ENCODE measurements at regions not wholly inside any gene's neighbourhood (a gene's known extent, or its start where the extent isn't known, plus 50 kb on each side); places are given as distances from the start of the nearest gene placed in this dataset.

DNA sequence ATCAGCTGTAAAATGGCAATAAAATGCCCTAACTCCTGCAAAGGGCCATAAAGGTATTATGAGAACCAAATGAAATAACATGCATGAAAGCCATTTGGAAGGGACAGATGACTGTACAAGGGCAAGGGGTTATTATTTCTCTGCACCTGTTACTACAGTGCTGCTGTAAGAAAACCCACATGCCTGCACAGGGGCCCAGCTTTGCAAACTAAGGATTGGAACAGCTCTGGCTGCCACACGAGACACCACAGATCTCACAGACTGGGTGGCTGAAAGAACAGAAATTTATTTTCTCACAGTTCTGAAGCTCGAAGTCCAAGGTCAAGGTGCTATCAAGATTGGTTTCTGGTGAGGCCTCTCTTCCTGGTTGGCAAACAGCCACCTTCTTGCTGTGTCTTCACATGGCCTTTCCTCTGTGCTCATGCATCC lies 409.0 kb upstream of the NRP1 start:
- no peak for DNase-seq (ENCODE audit: insufficient read length, low spot score, missing footprints)
- H3K36me3 ChIP-seq (ENCODE audit: insufficient read depth, low read length), result no peaks in the 10 kb centered on the region
- no peaks in the 10 kb centered on the region for H3K4me1 ChIP-seq (ENCODE audit: insufficient read depth, low read length)
- no peak overlapping the region for H3K27ac ChIP-seq (ENCODE audit: low read depth, low read length)
- no peak for TF ChIP-seq CTCF (IDR thresholded peaks at IDR 0.05; ENCODE audit: extremely low read depth, low read depth, low read length)
- no peaks in the 10 kb centered on the region for H3K9me3 ChIP-seq (ENCODE audit: low read depth, low read length)
- no peaks in the 10 kb centered on the region for H3K27me3 ChIP-seq (ENCODE audit: insufficient read depth, low read length)
- H4K20me1 ChIP-seq (ENCODE audit: insufficient read depth, low read length), result no peaks in the 10 kb centered on the region
- no peak overlapping the region for H2AFZ ChIP-seq (ENCODE audit: low read length)
- H3K4me3 ChIP-seq (ENCODE audit: insufficient read depth, low read length), result no peak overlapping the region
- H3K4me2 ChIP-seq (ENCODE audit: insufficient read depth, low read length), result no peak overlapping the region
- H3K79me2 ChIP-seq (ENCODE audit: insufficient read depth, low read length), result no peaks in the 10 kb centered on the region

DNA sequence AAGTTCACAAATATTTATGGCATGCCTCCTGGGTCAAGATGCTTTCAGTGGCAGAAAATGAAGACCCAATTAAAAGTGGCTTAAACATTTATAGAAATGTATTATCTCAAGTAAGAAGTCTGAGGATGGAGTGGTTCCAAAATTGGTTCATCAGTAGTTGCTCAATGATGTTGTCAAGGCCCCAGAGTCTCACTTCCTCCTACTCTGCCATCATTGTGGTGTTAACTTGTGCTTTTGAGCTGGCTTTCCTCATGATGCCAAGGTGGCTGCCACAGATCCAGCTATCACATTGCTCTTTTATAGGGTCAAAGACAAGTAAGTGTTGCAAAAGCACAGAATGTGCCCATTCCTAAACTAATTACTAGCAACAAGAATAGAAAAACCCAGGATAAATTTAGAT lies 404.6 kb upstream of the NRP1 start:
- Histone ChIP-seq H3K79me2 (ENCODE audit: insufficient read depth, low read length) (no peaks in the 10 kb centered on the region), H3K4me3 (ENCODE audit: insufficient read depth, low read length) (no peak overlapping the region), H3K27ac (ENCODE audit: low read depth, low read length) (no peak overlapping the region), H2AFZ (ENCODE audit: low read length) (no peak overlapping the region), H3K9me3 (ENCODE audit: low read depth, low read length) (no peaks in the 10 kb centered on the region), H3K4me2 (ENCODE audit: insufficient read depth, low read length) (no peak overlapping the region), H4K20me1 (ENCODE audit: insufficient read depth, low read length) (no peaks in the 10 kb centered on the region), H3K27me3 (ENCODE audit: insufficient read depth, low read length) (no peaks in the 10 kb centered on the region), H3K4me1 (ENCODE audit: insufficient read depth, low read length) (peaks cover 7% of the 10 kb centered on the region), H3K36me3 (ENCODE audit: insufficient read depth, low read length) (no peaks in the 10 kb centered on the region)
- TF ChIP-seq CTCF (IDR thresholded peaks at IDR 0.05; ENCODE audit: extremely low read depth, low read depth, low read length), result no peak
- no peak for DNase-seq (ENCODE audit: insufficient read length, low spot score, missing footprints)

DNA sequence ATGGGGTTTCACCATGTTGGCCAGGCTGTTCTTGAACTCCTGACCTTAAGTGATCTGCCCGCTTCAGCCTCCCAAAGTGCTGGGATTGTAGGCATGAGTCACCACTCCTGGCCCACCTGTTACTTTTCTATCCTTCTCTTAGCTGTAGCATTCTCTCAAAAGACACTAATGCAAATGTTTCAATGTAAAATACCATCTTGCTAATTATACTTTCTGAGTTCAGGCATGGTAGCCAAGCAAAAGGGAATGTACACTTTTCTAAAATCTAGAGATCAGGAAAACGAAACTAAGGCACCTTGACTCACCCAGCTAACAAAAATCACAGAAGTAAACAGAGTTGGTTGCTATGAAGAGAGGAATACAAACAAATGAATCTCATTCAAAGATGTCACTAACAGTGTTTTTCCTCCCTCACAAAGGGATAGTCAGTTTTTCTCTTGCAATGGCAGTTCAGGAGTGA lies 401.0 kb upstream of the NRP1 start:
- Histone ChIP-seq H3K27ac (ENCODE audit: low read depth, low read length) (no peak overlapping the region), H4K20me1 (ENCODE audit: insufficient read depth, low read length) (no peaks in the 10 kb centered on the region), H3K36me3 (ENCODE audit: insufficient read depth, low read length) (no peaks in the 10 kb centered on the region), H2AFZ (ENCODE audit: low read length) (no peak overlapping the region), H3K4me3 (ENCODE audit: insufficient read depth, low read length) (no peak overlapping the region), H3K9me3 (ENCODE audit: low read depth, low read length) (no peaks in the 10 kb centered on the region), H3K27me3 (ENCODE audit: insufficient read depth, low read length) (peaks cover 2% of the 10 kb centered on the region), H3K4me2 (ENCODE audit: insufficient read depth, low read length) (no peak overlapping the region), H3K4me1 (ENCODE audit: insufficient read depth, low read length) (peaks cover 7% of the 10 kb centered on the region), H3K79me2 (ENCODE audit: insufficient read depth, low read length) (no peaks in the 10 kb centered on the region)
- DNase-seq (ENCODE audit: insufficient read length, low spot score, missing footprints), result no peak
- TF ChIP-seq CTCF (IDR thresholded peaks at IDR 0.05; ENCODE audit: extremely low read depth, low read depth, low read length), result no peak

DNA sequence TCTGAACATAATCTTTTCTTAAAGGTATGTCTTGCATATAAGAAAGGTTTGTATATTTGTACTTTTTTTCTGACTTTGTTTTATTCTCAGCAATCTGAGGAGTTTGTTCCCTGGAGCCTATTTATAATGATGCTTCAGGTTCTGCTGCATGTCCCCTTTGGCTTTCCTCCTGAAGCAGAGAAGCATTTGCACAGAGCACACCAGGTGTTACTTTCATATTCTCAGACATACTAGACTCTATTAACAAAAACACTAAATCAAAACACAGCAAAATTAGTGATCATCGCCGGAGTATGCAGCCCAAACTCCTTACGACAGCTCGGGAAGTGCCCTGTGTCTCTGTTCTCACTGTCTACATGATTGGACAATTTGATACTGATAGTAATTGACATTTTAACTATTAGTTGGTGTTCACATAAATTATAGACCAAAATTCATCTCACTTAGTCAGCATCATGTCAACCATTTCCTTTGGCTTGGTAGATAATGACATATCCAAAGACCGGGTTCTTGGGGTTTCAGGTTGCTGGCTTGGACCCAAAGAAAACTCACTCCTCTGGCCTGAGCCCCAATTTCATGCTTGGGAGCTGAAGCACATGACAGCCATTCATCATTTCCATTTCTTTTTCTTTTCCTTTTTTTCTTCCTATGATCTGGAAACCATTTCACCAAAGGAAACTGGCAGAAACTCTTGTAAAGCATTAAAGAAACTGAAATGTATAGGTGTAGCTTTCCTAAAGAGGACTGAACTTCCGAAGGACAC lies 400.1 kb upstream of the NRP1 start:
- Histone ChIP-seq H3K9me3 (ENCODE audit: low read depth, low read length) (no peaks in the 10 kb centered on the region), H3K79me2 (ENCODE audit: insufficient read depth, low read length) (no peaks in the 10 kb centered on the region)

More for the DNA sequence above, 400.1 kb upstream of the NRP1 start:
- no peak overlapping the region for H2AFZ ChIP-seq (ENCODE audit: low read length)
- DNase-seq (ENCODE audit: insufficient read length, low spot score, missing footprints), result no peak
- no peaks in the 10 kb centered on the region for H3K36me3 ChIP-seq (ENCODE audit: insufficient read depth, low read length)
- no peaks in the 10 kb centered on the region for H4K20me1 ChIP-seq (ENCODE audit: insufficient read depth, low read length)
- no peak overlapping the region for H3K27ac ChIP-seq (ENCODE audit: low read depth, low read length)
- peaks cover 7% of the 10 kb centered on the region for H3K4me1 ChIP-seq (ENCODE audit: insufficient read depth, low read length)
- H3K27me3 ChIP-seq (ENCODE audit: insufficient read depth, low read length), result peaks cover 2% of the 10 kb centered on the region
- no peak overlapping the region for H3K4me2 ChIP-seq (ENCODE audit: insufficient read depth, low read length)
- no peak overlapping the region for H3K4me3 ChIP-seq (ENCODE audit: insufficient read depth, low read length)
- TF ChIP-seq CTCF (IDR thresholded peaks at IDR 0.05; ENCODE audit: extremely low read depth, low read depth, low read length), result no peak

All from osteoblast (primary cell).